ENCODE measurements at regions not wholly inside any gene's neighbourhood (a gene's known extent, or its start where the extent isn't known, plus 50 kb on each side); places are given as distances from the start of the nearest gene placed in this dataset.
"Not testable (repeated sequence)": the region's sequence is repeated elsewhere in the genome, so short reads cannot be mapped to it uniquely, and the experiment has no call there.

GRCh38 chr6:128580224-128581110 is 60.1 kb upstream of the PTPRK start:
- H3K9me3 ChIP-seq (ENCODE audit: control insufficient read depth in 1 of 2, insufficient read depth in 1 of 2, low read length in 2 of 2) = no peaks in the 10 kb centered on the region
- H3K27ac ChIP-seq (ENCODE audit: low read depth in 1 of 2, low read length in 2 of 2) = no peak overlapping the region
- H3K27ac Mint-ChIP-seq = no peak overlapping the region
- peaks cover 7% of the 10 kb centered on the region for H3K4me1 Mint-ChIP-seq (ENCODE audit: low read depth)
- ChIA-PET CTCF (no interaction called here), POLR2A (no interaction called here)
- ATAC-seq (ENCODE audit: poor library complexity) (no peak), DNase-seq (no peak)
- no peaks in the 10 kb centered on the region for H3K36me3 ChIP-seq (ENCODE audit: insufficient read depth, low read length)
- H3K4me1 ChIP-seq (ENCODE audit: insufficient read depth, low read length) = no peaks in the 10 kb centered on the region
- intact Hi-C loops (cut with DNase I, micrococcal nuclease) = no loop called here
- no peaks in the 10 kb centered on the region for H3K27me3 ChIP-seq (ENCODE audit: control insufficient read depth in 1 of 2, insufficient read depth in 2 of 2, low read length in 2 of 2)
- H3K27me3 Mint-ChIP-seq = peaks cover 30% of the 10 kb centered on the region
- H3K9me3 Mint-ChIP-seq = no peaks in the 10 kb centered on the region
- TF ChIP-seq CTCF (IDR thresholded peaks at IDR 0.05) = no peak
- H3K4me3 ChIP-seq (ENCODE audit: low read length) = no peak overlapping the region
- H3K36me3 Mint-ChIP-seq (ENCODE audit: low read depth) = no peaks in the 10 kb centered on the region
- H3K4me3 Mint-ChIP-seq = no peak overlapping the region

- ATAC-seq (ENCODE audit: poor library complexity) = not testable (repeated sequence)
Observed at GRCh38 chr6:128575254-128575653, 54.9 kb upstream of the PTPRK start.

GRCh38 chr6:128574402-128574801 is 54.0 kb upstream of the PTPRK start:
- DNase-seq = no peak
- Mint-ChIP-seq H3K4me3 (no peak overlapping the region), H3K27me3 (peaks cover 7% of the 10 kb centered on the region), H3K27ac (no peak overlapping the region), H3K9me3 (no peaks in the 10 kb centered on the region), H3K4me1 (ENCODE audit: low read depth) (peaks cover 7% of the 10 kb centered on the region), H3K36me3 (ENCODE audit: low read depth) (no peaks in the 10 kb centered on the region)
- Histone ChIP-seq H3K4me1 (ENCODE audit: insufficient read depth, low read length) (no peaks in the 10 kb centered on the region), H3K27ac (ENCODE audit: low read depth in 1 of 2, low read length in 2 of 2) (no peak overlapping the region), H3K36me3 (ENCODE audit: insufficient read depth, low read length) (no peaks in the 10 kb centered on the region), H3K27me3 (ENCODE audit: control insufficient read depth in 1 of 2, insufficient read depth in 2 of 2, low read length in 2 of 2) (no peaks in the 10 kb centered on the region), H3K4me3 (ENCODE audit: low read length) (no peak overlapping the region), H3K9me3 (ENCODE audit: control insufficient read depth in 1 of 2, insufficient read depth in 1 of 2, low read length in 2 of 2) (no peaks in the 10 kb centered on the region)
- POLR2A ChIA-PET = no interaction called here
- ATAC-seq (ENCODE audit: poor library complexity) = no peak
- no peak for TF ChIP-seq CTCF (IDR thresholded peaks at IDR 0.05)
- intact Hi-C loops (cut with DNase I, micrococcal nuclease) = no loop called here
- CTCF ChIA-PET = no interaction called here

More at GRCh38 chr6:128575254-128575653, 54.9 kb upstream of the PTPRK start:
- H3K4me1 ChIP-seq (ENCODE audit: insufficient read depth, low read length); CTCF ChIA-PET; H3K36me3 ChIP-seq (ENCODE audit: insufficient read depth, low read length); H3K9me3 Mint-ChIP-seq; H3K4me3 Mint-ChIP-seq; intact Hi-C loops (cut with DNase I, micrococcal nuclease); H3K9me3 ChIP-seq (ENCODE audit: control insufficient read depth in 1 of 2, insufficient read depth in 1 of 2, low read length in 2 of 2); H3K27ac Mint-ChIP-seq; H3K27ac ChIP-seq (ENCODE audit: low read depth in 1 of 2, low read length in 2 of 2); DNase-seq; H3K4me1 Mint-ChIP-seq (ENCODE audit: low read depth); POLR2A ChIA-PET; H3K4me3 ChIP-seq (ENCODE audit: low read length); H3K36me3 Mint-ChIP-seq (ENCODE audit: low read depth); H3K27me3 ChIP-seq (ENCODE audit: control insufficient read depth in 1 of 2, insufficient read depth in 2 of 2, low read length in 2 of 2): not testable (repeated sequence)
- H3K27me3 Mint-ChIP-seq = peaks cover 10% of the 10 kb centered on the region

- no peaks in the 10 kb centered on the region for H3K27me3 ChIP-seq (ENCODE audit: control insufficient read depth in 1 of 2, insufficient read depth in 2 of 2, low read length in 2 of 2)
- Mint-ChIP-seq H3K9me3 (no peaks in the 10 kb centered on the region), H3K27me3 (peaks cover 7% of the 10 kb centered on the region), H3K4me1 (ENCODE audit: low read depth) (peaks cover 7% of the 10 kb centered on the region), H3K4me3 (no peak overlapping the region), H3K27ac (no peak overlapping the region), H3K36me3 (ENCODE audit: low read depth) (no peaks in the 10 kb centered on the region)
- TF ChIP-seq CTCF (IDR thresholded peaks at IDR 0.05) = no peak
- H3K9me3 ChIP-seq (ENCODE audit: control insufficient read depth in 1 of 2, insufficient read depth in 1 of 2, low read length in 2 of 2) = peaks cover 0 to 3% of the 10 kb centered on the region in 2 experiments
- ATAC-seq (ENCODE audit: poor library complexity) = no peak
- ChIA-PET CTCF (no interaction called here), POLR2A (no interaction called here)
- H3K4me3 ChIP-seq (ENCODE audit: low read length) = no peak overlapping the region
- no peak overlapping the region for H3K27ac ChIP-seq (ENCODE audit: low read depth in 1 of 2, low read length in 2 of 2)
- intact Hi-C loops (cut with DNase I, micrococcal nuclease) = no loop called here
- DNase-seq = no peak
- no peaks in the 10 kb centered on the region for H3K36me3 ChIP-seq (ENCODE audit: insufficient read depth, low read length)
- H3K4me1 ChIP-seq (ENCODE audit: insufficient read depth, low read length) = no peaks in the 10 kb centered on the region
Observed at GRCh38 chr6:128573036-128573435, 52.6 kb upstream of the PTPRK start.

All from CD4-positive, alpha-beta T cell (primary cell).